GM03348 (cell line): ENCODE measurements at regions not wholly inside any gene's neighbourhood (a gene's known extent, or its start where the extent isn't known, plus 50 kb on each side); places are given as distances from the start of the nearest gene placed in this dataset.
"Not testable (repeated sequence)": the region's sequence is repeated elsewhere in the genome, so short reads cannot be mapped to it uniquely, and the experiment has no call there.

Source experiments
- DNase-seq: peaks from one replicate; pipeline ENCODE4 v3.0.0; 2012; ENCODE audit warnings: low spot score

DNA sequence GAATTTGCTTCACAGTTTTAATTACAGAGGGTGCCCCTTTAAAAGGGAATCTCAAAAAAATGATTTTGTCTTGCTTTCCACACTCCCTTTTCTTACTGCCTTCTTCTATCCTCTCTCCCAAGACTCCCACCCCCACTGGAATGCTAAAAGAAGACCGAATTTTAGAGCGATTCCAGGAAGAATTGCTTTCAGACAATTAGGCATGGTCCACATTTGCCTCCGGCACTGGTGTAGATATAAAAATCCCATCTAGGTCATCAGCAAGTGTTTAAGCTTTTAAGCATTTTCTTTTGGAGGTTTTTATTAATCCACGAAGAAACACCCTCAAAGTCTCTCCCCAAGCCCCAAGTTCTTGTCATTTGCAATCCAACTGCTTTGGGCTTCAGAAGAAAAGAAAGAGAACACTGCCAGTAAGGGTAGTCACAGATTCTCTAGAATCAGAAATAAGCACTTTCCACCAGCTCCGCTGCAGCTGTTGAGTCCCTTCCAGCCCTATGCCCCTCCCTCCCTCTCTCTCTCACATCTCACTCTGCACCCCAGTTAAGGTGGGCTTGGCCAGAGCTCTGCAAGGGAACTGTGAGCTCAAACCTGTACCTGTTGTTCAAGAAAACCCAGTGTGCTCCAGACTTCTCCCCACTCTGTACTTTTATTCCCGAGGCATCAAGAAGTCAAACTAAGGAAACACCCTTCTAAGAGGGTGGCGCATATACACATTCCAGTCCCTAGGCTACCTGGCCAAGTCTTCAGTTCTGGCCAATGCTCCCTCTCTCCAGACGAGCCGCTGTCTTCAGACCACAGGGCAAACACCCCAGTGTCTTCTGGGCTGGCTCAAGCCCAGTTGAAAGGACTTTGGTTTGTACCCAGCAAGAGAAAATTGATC, 170.2 kb downstream of the RGS9 start:
- no peak for DNase-seq

DNA sequence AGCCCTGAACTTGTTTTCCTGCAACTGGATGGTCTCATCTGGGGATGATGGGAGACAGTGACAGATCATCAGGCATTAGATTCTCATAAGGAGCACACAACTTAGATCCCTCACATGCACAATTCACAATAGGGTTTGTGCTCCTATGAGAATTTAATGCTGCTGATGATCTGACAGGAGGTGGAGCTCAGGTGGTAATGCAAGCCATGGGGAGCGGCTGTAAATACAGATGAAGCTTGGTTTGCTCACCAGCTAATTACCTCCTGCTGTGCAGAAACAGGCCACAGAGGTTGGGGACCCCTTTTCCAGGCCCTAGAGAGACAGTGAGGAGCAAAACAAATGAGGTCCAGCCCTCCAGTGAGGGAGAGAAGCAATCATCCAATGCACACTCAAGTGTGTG, 168.6 kb downstream of the RGS9 start:
- no peak for DNase-seq

DNA sequence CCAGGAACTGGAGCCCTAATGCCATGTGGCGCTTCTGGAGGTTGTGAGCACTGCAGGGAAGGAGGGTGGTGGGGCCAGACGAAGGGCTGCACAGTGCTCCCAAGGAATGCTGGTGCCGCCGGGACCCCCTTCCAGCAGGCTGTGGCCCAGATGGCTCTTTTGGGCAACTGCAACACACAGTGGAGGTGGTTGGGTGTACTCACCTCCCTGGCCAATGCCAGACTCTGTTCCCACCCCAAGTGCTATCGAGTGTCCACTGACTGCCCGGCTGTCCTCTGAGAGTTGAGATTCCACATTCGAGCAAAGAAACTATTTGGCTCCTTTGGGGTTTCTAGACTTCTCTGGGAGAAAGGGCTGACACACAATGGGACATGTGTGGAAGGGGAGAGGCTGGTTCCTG, 167.9 kb downstream of the RGS9 start:
- no peak for DNase-seq

DNA sequence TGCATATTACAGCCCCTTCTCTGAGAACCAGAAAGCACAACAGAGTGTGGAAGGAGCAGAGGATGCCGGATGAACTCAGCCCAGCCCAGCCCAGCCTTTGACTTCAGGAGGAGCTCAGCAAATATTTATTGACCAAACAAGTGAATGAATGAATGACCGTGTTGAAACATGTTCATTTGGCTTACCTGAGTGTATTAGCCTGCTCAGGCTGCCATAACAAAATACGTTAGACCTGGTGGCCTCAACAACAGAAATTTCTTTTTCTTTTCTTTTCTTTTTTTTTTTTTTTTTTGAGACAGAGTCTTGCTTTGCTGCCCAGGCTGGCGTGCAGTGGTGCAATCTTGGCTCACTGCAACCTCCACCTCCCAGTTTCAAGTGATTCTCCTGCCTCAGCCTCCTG, 164.7 kb downstream of the RGS9 start:
- not testable (repeated sequence) for DNase-seq

DNA sequence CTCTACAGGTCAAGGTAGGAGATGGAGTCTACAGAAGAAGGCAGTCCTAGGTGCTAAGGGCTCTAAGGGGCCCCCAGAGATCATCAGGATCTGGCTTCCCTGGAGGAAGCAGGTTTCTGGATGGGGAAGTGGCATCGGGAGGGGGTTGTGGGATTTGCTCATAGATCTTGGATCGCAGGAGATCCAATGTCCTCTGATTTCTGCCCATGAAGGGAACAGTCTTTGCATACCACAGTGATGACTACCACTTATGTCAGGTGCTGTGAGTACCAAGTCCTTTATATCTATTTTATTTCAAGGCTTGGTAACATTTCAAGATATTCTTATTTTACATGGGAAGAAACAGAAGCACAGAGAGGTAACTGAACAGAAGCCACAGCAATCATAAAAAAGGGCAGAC, 164.0 kb downstream of the RGS9 start:
- no peak for DNase-seq

DNA sequence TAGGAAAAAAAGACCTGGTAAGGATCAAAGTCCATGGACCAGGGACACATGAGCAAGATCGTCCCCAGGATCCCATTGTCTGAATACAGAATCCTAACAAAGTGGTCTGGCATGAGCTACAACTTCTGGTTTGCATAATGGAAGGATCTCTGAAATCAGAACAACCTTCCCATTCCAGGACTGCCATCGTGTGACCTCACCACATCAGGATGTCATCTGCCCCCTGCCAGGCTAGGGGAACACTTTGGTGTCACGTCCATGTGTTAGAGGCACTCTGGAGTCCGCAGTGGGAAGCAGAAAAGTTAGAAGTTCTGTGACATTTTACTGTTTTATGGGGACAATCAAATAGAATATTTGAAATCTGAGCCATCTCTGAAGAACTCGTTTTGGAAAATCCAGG, 160.7 kb downstream of the RGS9 start:
- no peak for DNase-seq

DNA sequence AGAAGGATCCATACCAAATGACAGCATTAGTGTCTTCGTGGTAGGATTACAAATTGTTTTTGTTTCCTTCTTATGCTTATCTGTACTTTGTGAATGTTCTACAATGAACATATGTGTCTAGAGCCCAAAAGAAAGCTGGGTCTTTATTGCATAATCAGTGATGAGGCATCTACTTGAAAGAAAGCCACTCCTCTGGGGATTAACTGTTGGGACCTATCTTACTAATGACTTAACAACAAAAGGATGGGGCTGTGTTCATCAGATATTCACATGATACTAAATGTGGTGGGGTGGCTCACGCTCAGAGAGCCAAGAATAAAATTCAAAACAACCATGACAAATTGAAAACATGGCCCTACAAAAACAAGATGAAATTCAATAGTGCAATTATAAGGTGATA, 160.2 kb downstream of the RGS9 start:
- DNase-seq, result peak; percentile 79

DNA sequence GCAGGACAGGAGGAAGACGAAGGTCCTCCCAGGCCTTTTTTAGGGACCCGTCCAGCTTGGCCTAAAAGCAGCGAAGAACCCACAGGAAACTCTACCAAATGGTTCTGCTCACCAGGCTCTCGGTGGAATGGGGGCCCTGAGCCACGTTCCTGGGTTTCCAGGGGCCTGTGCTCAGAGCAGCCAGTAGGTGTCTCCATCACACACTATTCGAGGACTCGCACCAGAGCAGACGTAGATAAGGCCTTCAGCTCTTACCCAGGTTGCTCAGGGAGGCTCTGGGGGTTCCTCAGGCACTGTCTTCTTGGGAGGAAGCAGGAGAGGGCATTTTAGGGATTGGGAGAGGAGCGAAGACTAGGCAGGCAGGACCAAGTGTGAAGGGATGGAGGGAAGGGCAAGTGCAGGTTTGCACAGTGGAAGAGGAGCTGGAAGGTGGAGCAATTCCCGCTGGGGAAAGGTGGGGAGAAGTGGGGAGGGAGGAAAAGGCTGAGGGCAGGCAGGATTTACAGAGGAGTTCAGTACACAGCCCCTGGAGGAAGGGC, 157.1 kb downstream of the RGS9 start:
- peak; percentile 88 for DNase-seq

DNA sequence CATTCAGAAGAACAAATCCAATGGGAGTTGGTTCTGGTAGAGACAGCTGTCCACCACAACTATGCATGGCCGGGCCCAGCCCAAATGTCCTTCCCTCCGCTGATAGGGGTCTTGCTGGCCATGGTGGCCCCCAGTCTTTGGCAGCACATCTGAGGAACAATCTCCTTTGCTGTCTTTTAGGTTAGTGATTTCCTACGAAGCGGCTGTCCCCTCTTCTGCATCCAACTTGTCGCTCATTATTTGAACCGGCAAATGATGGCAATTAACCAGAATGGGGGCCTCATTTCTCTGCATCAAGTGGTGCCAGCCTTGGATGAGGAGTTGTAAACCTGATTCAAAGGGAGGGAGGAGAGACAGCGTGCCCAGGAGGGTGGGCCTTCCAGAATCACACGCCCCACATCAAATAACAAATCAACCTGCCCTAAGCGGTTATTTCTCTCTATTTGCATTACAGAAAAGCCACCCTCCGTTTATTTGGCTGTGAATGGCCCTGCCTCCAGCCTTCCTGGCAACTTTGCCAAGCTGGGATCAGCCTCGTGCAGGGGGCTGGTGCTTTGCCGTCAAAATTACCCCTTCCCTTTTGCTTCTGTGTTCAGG, 156.5 kb downstream of the RGS9 start:
- no peak for DNase-seq

DNA sequence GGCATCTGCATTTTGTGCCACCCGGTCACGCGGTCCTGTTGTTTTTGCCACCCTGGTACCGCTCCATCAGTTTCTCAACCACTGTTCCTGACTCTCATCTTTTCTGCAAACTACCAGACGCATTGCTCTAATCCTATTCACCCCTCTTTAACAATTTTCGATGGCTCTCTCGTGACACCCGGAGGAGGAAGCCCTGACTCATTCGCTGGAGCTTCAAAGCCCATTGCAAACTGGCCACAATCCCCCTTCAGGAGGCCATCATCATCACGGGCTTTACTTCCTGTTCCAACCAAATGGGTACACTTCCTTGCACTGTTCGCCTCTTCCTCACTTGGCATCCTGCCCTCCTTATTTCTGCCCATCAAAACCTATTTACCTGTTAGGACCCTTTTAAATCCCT, 155.3 kb downstream of the RGS9 start:
- DNase-seq, result no peak

DNA sequence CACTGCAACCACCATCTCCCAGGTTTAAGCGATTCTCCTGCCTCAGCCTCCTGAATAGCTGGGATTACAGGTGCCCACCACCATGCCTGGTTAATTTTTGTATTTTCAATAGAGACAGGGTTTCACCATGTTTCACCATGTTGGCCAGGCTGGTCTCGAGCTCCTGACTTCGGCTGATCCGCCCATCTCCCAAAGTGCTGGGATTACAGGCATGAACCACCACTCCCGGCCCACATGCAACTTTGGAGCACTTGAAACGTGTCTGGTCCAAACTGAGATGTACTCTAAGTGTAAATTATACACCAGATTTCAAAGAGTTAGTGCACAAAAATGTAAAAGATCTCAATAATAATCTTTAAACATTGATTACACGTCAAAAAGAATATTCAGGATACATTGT, 154.1 kb downstream of the RGS9 start:
- not testable (repeated sequence) for DNase-seq

DNA sequence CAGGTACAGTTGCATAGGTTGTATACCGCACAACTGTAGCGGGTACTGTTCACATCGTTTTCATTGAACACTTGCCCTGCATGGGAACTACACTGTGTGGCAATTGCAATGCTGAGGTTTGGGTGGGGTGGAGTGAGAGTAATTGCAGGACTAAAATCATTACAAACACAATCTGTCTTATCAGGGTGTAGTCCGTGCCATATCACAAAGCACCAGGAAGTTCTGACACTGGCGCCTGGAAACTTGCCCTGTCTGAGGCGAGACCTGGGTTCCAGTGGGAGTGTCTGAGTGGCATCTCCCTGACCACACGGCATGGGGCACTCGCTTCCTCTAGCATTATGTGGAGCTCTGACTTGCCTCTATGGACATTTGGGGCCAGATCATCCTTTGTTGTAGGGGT, 153.4 kb downstream of the RGS9 start:
- no peak for DNase-seq

DNA sequence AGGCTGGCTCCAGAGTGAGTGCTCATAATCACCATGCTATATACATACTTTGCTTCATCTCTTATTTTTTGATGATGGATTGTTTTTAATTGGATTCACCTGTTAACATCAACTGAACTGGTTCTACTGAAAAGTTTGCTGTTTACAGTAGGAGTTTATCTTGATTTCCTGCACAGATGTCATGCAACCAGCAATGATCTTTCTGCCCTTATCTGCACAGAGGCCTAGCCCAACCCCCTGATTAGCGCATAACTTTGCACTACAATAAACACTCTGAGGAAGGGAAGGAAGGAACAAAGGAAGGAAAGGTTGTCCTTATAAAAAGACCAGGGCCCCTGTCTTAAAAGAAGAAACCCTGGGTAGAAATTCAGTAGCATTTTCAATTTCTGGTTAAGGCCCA, 152.9 kb downstream of the RGS9 start:
- DNase-seq, result no peak

DNA sequence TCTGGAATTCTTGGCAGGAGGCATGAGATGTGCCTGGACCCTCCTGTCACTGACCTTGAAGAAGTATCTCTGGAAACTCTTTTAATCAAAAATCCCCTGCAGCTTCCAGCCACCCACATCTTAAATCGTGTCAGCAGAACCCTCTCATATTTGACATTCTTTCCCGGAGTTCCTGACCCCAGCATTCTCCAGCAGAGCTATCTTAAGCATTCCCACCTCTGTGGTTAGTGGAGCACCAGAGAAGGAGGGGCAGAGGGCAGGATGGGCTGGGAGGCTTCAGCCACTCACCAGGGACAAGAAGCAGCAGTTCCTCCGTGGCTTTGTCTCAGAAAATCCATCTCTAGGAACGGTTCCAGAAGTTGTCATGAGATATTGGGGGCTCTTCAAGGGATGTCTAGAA, 149.9 kb downstream of the RGS9 start:
- DNase-seq, result peak; percentile 86

DNA sequence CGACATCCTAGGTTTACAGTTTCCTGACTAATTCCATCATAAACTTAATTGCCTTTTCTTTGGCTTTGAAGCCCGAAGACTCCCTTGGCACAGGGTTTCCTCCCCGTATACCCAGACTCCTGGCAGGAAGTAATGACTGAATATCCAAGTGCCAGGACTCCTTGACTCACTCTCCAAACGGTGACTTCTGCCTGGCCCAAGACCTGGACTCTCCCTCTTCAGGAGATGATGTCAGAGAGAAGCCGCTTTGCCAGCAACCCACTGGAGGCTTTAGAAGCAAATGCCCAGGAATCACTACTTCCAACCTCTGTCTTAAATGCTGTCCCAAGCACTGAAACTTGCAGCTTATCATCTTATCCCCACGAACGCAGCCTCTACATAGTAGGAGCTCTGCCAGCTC, 146.5 kb downstream of the RGS9 start:
- no peak for DNase-seq

DNA sequence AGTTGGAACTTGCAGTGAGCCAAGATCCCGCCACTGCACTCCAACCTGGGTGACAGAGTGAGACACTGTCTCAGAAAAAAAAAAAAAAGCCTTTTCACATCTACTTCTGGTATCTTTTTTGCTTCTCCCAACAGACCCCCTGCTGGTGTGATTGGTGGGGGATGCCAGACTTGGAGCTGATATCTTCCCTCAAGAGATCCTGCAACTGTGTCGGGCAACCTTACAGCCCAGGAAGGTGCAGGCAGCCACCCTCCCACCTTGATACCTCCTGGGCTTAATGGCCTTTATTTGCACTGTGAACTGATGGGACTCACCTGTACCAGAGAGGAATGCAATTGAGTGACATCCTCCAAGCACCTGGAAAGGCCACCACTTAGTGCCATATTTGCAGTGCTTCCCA, 142.3 kb downstream of the RGS9 start:
- DNase-seq, result no peak

DNA sequence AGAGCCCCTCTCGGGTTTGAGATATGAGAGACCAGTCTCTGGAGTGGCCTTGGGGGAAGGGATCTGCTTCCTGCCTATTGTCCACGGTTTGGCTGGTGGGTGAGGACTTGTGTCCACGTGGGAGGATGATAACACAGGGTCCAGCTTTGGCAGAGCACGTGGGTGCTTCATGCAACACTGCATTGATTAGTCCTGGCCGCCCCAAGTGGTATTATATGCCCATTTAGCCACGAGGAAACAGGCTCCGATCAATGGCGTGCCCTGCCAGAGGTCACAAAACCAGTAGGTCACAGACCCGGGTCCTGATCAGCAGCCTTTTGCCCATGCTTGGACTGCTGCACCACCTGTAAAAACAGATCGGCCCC, 141.6 kb downstream of the RGS9 start:
- DNase-seq, result no peak

DNA sequence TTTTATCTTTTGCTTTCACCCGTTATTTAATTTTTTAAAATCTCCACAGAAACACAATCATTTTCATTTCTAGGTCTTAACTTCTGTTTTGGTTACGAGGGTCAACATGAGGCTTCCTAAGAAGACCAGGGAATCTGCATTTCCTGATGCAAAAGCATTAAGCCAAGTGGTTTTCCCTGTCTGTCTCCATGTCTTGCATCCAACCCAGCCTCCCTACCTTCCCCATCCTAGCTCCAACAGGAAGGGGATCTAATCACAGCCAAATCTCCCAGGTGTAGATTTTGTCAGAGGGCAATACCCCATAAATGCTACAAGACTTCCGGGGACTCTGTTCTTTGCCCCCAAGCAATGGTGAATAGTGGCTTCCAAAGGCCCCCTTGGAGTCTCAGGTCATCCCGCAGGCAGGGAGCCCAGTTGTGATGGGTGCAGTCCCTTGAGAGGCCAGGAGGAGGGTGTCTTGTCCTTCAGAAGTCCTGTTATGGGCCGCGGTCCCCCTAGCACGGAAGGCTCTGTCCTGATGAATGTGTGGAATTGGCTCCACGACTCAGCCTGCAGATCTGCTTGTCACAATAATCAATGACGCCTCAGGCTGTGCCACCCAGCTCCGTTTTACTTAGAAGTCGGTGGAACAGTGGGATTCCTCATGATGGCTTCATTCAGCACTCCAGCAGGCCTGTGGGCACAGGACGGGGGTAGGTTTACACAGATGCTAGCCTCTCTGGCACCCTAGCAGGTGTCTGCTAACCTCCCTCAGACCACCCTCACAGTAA, 141.1 kb downstream of the RGS9 start:
- peak; percentile 87 for DNase-seq

DNA sequence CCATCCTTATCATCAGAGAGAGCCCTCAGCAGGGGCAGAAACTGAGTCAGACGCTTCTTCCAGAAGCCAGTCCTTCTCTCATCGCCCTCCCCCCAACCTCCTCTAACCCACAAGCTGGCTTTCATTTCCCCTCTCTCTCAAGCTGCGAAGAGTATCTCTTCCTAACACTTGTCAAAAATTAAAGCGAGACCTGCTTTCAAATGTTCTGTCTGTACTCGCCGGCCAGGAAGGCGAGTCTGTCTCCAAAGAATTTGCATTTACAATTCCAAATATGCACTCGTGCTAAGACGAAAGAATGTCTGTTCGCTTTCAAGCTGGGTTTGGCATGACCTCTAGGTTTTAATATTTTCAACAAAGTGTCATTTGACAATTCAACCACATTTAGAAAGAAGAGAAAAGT, 140.4 kb downstream of the RGS9 start:
- DNase-seq, result peak; percentile 70
